ENCODE measurements at regions not wholly inside any gene's neighbourhood (a gene's known extent, or its start where the extent isn't known, plus 50 kb on each side); places are given as distances from the start of the nearest gene placed in this dataset.
A peak's percentile ranks its signal among the peaks of the same experiment; 100 is the strongest.

DNA sequence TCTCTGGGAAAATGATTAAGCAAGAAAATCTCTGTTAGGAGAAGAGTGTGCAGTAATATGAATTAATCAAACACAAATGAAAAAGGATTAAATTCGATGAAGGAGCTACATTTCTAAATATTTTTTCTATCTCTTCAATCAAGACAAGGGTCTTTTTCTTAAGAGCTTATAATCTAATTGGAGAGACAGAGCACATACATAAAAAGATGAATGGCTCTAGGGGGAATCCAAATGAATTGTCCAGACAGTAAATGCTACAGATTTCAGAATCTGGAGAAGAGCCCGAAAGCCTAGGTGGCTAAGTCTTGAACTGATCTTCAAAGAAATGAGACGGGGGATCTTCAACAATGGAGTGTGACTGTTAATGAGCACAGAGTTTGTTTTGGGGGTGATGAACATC, 723.6 kb downstream of the UTRN start:
- no peak for FAIRE-seq
- DNase-seq (ENCODE audit: extremely low spot score, insufficient read length, low read depth), result no peak

DNA sequence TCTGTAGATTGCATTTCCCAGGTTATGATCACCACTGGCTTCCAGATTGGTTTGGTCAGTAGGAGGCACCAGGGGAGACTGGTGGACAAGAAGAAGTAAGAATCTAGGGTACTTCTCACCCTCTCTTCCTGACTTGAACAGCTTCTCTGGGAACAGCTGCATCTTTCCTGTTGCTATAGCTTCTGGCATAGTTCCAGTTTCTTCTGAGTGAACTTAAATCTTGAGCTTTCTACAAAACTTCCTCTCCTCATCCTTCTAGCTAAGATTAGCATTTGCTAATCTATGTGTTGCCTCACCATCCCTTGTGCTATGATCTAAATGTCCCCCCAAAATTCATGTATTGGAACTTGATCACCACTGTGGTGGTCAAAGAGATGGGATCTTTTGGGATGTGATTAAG, 724.6 kb downstream of the UTRN start:
- DNase-seq (ENCODE audit: extremely low spot score, insufficient read length, low read depth) (no peak), FAIRE-seq (no peak)

DNA sequence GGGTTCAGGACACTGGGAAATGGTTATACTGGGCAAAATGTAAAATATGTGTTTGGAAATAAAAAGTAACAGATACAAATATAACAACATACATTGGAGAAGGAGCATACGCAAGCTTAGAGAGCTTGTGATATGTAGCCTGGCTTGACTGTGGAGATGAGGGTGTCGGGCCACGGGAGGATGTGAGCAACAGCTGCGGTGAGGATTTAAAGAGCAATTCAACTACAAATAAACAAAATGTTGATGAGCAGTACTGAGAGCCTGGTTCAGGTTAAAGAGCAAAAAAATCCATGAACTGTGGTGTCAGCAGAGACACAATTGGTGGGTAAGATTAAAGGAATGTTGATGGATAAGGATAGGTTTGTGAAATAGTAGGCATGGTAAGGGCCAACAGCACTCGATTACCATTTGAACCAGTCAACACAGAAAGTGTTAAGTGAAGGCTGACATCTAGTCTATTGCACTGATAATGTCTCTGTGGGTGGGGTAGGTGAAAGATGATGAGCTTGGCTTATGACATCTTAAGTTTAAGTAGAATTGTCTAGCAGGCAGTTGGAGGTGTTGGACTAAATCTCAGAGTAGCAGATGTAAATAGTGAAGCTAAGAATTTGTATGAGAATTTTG, 723.2 kb downstream of the EPM2A start:
- FAIRE-seq (no peak), DNase-seq (ENCODE audit: extremely low spot score, insufficient read length, low read depth) (no peak)

GRCh38 chr6:145015739-145016558, 719.4 kb downstream of the EPM2A start:
- no peak for FAIRE-seq
- no peak for DNase-seq (ENCODE audit: extremely low spot score, insufficient read length, low read depth)

DNA sequence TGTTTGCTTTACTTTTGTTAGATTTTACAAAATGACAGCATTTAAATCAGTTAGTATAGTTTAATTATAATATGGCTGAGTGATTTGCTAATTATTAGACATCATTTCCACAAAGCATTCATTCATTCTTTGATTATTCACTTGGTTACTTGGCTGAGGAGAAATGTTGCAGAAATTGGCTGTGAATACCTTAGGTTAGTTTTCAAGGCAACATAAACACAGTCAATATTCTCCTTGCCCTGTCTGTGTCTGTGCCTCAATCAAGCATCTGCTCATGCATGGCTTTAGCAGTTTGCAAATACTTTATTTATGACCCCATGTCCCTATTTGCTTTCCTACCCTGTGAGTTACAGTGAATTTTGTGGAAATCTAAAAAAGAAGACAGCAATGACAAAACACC, 718.3 kb downstream of the EPM2A start:
- FAIRE-seq (no peak), DNase-seq (ENCODE audit: extremely low spot score, insufficient read length, low read depth) (no peak)

DNA sequence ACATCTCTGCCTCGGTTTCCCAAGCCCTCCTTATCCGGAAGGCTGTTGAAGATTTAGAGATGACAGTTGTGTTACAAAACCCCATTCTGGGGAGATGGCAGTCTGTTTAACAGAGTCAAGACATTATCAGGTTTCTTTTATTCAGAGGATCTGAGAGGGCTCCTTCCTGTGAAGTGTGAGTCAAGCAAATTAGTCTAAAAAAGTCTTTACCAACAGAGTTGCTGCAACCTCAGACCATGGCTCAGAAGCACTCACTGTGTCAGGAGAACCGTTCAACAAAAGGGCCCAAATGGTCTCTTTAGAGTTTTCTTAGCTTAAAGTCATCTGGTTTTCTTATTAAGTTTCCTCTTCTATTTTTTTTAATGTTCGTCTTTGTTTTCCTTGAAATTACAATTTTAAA, 717.8 kb downstream of the EPM2A start:
- FAIRE-seq (no peak), DNase-seq (ENCODE audit: extremely low spot score, insufficient read length, low read depth) (no peak)

- no peak for FAIRE-seq
- no peak for DNase-seq (ENCODE audit: extremely low spot score, insufficient read length, low read depth)
Observed at GRCh38 chr6:145018027-145018426, 717.3 kb downstream of the EPM2A start.

DNA sequence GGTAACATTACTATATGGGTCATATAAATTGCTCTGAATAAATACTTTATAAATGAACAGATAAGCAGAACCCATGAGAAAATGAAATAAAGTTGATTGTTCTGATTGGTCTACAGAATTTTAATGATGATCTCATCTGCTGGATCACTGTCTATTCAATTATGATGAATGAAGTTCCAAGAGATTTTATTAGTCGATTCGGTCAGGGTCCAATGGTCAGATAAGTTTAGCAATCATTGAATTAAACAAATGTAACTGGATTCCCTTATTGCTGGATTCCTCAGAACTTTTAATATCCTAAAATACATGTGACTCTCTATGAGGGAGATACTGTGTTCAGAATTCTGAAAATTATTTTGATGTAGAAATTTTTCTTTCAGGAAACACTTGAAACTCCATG, 715.2 kb downstream of the EPM2A start:
- no peak for DNase-seq (ENCODE audit: extremely low spot score, insufficient read length, low read depth)
- FAIRE-seq, result no peak

DNA sequence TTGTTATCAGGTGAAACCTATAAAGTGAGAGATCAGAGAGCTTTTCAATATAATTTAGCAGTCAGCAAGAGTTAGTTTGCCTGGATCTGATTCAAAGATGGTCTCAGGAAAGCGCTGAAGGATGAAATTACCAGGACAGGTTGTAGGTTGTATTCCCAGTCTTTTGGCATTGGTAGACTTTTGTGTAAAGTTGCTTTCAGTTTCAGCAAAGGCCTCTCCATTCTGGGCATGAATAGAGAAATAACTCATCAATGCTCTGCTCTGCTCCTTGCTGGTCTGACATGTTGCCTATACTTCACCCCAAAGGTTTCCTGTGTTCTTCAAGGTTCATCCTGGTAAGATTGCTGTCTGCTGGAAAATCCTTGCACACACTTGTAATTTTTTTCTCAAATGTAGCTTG, 714.8 kb downstream of the EPM2A start:
- FAIRE-seq (no peak), DNase-seq (ENCODE audit: extremely low spot score, insufficient read length, low read depth) (no peak)

DNA sequence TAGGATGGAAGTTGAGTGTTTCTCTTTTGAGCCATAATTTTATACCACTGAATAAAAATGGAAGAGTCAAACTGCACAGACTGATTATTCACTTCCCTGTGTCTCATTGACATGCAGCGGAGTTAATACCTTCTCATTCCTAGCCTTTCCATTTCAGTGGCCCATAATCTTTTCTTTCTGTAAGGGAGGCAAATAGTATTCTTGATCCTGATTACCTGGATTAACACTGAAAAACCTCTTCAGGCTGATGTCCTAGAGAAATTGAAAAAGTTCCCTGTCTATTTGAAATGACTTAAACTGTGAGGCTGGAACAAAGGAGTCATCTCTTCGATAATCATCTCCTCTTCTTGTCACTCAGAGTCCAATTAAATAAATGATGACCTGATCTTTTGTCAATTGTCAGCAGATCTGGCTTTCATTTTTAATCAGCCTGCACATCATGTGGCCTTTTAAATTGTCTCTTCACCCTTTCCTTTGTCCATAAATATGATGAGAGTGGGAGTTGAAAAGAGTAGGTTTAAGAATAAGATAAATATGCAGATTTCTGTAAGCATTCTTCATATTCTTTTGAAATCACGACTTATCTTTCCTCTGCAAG, 713.0 kb downstream of the EPM2A start:
- DNase-seq (ENCODE audit: extremely low spot score, insufficient read length, low read depth), result no peak

GRCh38 chr6:145023116-145023726, 712.1 kb downstream of the EPM2A start:
- FAIRE-seq (no peak), DNase-seq (ENCODE audit: extremely low spot score, insufficient read length, low read depth) (no peak)

More for the DNA sequence above, 713.0 kb downstream of the EPM2A start:
- no peak for FAIRE-seq

DNA sequence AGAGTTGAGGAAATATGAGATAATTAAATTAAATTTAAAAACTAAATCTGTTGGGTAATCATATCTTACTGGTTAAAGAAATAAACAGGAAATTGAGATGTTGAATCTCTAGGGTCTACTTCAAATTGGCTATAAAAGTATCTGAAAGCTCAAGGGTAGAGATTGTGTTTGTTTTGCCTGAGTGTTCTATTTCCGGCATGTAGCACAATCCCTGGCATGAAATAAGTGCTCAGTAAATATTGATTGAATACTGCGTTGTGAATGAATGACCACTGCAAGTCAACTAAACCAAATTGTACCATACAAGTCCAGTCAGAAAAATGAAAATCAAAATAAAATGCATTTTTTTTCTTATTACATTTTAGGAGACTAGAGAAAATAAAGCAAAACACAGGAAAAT, 709.8 kb downstream of the EPM2A start:
- DNase-seq (ENCODE audit: extremely low spot score, insufficient read length, low read depth), result no peak
- no peak for FAIRE-seq

- DNase-seq (ENCODE audit: extremely low spot score, insufficient read length, low read depth) (no peak), FAIRE-seq (no peak)
Observed at GRCh38 chr6:145026267-145026679, 709.0 kb downstream of the EPM2A start.

DNA sequence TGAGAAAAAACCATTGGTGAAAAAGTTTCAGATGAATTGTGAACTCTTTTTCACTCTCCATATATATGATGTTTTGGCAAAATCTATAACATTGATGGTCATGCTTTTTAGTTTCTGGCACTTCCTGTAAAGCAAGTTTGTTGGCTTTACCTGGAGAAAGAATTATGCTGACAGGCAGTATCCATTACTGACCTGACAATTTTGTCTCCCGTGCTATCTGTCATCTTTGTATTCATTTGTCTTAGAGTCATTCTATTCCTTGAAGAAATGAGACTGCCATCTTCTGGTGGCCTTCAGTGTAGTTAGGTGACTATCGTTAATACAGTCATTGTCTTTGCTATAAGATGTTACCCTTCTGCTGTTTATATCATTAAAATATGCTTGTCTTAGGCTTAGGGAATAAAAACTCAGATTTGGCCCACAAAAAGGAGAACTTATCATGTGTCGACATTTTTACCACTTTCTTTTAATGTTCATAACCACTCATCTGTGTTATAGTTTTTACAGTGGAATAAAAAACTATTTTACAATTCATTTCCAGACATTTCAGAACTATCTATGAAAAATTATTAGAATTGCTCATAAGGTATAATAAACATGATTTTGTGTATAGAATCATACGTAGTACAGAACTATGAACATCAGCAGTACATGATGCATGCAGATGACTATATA, 707.0 kb downstream of the EPM2A start:
- DNase-seq (ENCODE audit: extremely low spot score, insufficient read length, low read depth), result no peak
- FAIRE-seq, result peak; percentile 78

DNA sequence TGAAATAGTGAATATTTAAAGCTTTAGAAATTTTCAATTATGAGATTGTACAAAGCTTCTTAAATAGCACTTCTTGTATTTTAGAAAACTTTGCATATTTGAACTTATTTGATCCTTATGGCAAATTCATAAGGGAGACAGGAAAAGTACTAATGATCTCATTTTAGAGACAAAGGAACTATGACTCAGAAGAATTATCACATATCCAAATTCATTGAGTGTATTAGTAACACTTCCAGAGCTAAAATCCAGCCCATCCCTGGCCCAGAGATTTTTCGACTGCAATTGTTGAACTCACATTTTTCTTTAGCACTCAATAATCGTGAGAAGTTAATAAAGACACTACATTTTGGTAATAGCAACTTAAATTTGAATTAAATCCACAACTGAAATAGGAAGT, 704.3 kb downstream of the EPM2A start:
- DNase-seq (ENCODE audit: extremely low spot score, insufficient read length, low read depth), result no peak
- no peak for FAIRE-seq

DNA sequence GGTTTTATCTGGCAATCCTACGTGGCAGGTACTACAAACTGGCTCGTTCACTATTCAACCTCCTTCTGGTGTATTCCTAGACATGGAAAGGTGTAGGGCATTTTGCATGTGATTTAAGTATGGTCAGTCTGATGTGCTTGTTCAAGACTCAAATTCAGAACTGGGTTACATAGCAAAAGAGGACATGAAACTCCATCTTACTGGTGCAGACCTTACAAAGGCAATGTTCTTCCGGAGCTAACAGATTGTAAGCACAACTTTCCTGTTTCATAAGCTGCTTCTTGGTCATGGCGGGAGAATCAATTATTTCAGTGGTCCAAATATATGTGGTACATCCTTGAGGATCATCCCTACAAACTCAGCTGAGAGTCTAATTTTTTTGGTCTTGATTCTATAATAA, 703.4 kb downstream of the EPM2A start:
- FAIRE-seq, result no peak
- no peak for DNase-seq (ENCODE audit: extremely low spot score, insufficient read length, low read depth)

GRCh38 chr6:145032562-145033145, 702.7 kb downstream of the EPM2A start:
- FAIRE-seq, result no peak
- DNase-seq (ENCODE audit: extremely low spot score, insufficient read length, low read depth), result no peak

DNA sequence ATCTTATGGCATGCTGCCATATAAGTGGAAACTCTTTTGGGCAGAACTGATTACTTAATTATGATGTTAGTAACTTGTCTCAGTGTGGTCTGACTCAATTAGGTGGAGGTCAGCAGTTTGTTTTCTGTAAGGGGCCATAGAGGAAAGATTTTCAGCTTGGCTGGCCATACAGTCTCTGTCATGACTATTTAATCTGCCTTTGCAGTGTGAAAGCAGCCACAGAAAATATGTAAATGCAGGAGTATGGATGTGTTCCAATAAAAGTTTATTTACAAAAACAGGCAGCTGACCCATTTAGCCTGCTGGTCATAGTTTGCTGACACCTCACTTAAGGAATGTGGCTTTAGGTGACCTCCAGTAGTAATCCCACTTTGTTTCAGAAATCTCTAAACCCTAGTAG, 700.7 kb downstream of the EPM2A start:
- DNase-seq (ENCODE audit: extremely low spot score, insufficient read length, low read depth), result no peak

GRCh38 chr6:145036236-145036635, 699.1 kb downstream of the EPM2A start:
- FAIRE-seq (no peak), DNase-seq (ENCODE audit: extremely low spot score, insufficient read length, low read depth) (no peak)

More for the DNA sequence above, 700.7 kb downstream of the EPM2A start:
- no peak for FAIRE-seq
